ENCODE measurements at regions not wholly inside any gene's neighbourhood (a gene's known extent, or its start where the extent isn't known, plus 50 kb on each side); places are given as distances from the start of the nearest gene placed in this dataset.
"Not testable (repeated sequence)": the region's sequence is repeated elsewhere in the genome, so short reads cannot be mapped to it uniquely, and the experiment has no call there.

- no peak for DNase-seq (ENCODE audit: low read depth in 2 of 2)
Observed at GRCh38 chr5:56298336-56299090, 65.4 kb upstream of the ANKRD55 start.

DNA sequence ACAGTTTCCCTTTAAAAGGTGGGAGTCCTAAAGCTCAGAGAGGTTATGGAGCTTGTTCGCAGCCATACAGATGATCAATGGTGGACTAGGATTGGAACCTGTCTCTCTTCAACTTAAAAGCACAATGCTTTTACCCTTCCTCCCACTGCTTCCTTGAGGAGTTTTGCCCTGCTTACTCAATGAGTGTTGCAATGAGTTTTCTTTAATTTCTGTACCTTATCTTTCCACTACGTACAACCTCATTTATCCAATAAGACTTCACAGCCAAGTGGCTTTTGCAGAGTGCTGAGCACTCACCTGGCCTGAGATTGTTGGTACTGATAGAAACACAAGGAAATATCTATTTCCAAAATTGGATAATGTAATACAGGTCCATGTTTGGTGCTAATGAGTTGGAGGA, 64.7 kb upstream of the ANKRD55 start:
- no peak for DNase-seq (ENCODE audit: low read depth in 2 of 2)

GRCh38 chr5:56295311-56295710, 62.2 kb upstream of the ANKRD55 start:
- not testable (repeated sequence) for DNase-seq (ENCODE audit: low read depth in 2 of 2)

GRCh38 chr5:56294354-56294753, 61.2 kb upstream of the ANKRD55 start:
- DNase-seq (ENCODE audit: low read depth in 2 of 2) = no peak

- DNase-seq (ENCODE audit: low read depth in 2 of 2) = not testable (repeated sequence)
Observed at GRCh38 chr5:56292874-56293273, 59.7 kb upstream of the ANKRD55 start.

GRCh38 chr5:56291661-56292374, 58.7 kb upstream of the ANKRD55 start:
- no peak for DNase-seq (ENCODE audit: low read depth in 2 of 2)

GRCh38 chr5:56291079-56291643, 58.0 kb upstream of the ANKRD55 start:
- no peak for DNase-seq (ENCODE audit: low read depth in 2 of 2)

DNA sequence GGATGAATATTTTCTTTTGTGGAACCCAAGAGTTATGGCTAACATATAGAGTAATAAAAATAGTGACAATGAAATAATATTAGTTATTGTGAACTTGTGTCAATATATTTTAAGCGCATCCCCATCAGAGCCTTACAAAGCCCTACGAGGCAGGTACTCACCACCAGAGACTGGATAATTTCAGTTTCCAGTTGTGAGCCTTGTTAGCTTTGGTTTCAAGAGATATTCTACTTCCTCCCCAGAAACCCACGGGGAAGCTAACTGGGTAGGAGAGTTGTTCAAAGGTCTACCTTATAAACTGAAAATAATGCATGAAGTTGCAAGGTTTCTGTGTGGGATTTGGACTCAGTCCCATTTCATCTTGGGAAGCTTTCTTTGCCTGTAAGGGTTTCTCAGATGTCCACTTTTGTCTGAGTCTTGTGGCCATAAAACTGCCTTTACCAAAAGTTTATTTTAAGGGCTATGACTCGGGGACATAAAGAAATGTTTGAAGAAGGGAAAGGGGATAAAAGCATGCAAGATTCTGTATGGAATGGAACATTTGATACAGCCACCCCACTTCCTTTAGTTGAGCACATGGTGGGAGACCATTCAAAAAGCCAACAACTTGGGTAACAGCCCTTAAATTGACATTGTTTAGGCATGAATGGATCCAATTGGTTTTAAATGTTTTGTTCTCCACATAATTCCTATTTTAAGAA, 57.4 kb upstream of the ANKRD55 start:
- no peak for DNase-seq (ENCODE audit: low read depth in 2 of 2)

DNA sequence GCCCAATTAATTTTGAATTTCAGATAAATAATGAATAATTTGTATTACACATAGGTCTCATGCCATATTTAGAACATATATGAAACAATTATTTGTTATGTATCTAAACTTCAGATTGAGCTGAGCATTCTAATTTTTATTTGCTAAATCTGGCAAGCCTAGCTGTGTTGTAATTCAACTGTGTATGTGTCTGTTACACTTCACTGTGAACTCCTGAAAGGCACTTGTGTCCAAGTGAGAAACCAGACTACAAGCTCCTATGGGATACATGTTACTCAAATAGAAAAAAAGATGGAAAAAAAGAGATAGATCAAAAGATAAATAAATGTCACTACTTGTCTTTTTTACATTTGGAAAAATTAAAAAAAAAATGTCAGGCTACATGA, 56.5 kb upstream of the ANKRD55 start:
- DNase-seq (ENCODE audit: low read depth in 2 of 2) = no peak

GRCh38 chr5:56288873-56289601, 55.9 kb upstream of the ANKRD55 start:
- DNase-seq (ENCODE audit: low read depth in 2 of 2) = no peak

DNA sequence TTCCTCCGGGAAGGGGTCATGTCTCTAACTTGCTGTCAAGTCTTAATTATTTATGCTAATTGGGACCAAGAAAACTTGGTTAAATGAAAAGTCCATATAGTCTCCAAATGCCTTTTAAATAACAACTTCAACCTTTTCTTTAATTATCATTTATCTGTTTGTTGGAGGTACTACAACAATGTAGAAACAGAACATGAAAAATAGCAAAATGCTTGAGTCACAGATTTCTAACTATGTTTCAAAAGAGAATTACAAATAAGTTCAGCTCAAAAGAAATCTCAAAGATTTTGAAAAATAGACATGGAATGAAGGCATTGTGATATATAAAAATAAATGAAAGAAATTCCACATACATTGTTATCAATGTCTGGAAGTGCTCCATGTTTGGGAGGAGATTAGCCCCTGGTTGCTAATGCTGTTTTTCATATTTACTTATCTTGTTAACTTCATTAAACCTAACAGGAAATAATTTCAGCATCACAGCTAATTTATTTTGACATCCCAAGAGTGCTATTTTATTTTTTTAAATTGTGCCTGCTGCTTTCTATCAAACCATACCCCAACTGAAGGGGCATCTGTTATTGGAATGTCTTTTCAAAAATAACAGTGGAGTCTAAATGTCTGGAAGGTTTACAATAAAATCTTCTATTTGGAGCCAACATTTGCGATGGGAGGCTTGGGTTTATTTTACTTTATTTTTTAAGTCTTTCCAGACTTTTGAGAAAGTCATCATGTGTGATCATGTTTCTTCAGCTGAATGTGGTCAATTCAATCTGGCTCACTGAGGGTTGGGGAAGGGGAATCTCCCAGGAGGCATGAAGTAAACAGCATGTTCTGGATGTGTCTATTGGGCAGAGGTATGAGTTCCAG, 53.1 kb upstream of the ANKRD55 start:
- no peak for DNase-seq (ENCODE audit: low read depth in 2 of 2)

DNA sequence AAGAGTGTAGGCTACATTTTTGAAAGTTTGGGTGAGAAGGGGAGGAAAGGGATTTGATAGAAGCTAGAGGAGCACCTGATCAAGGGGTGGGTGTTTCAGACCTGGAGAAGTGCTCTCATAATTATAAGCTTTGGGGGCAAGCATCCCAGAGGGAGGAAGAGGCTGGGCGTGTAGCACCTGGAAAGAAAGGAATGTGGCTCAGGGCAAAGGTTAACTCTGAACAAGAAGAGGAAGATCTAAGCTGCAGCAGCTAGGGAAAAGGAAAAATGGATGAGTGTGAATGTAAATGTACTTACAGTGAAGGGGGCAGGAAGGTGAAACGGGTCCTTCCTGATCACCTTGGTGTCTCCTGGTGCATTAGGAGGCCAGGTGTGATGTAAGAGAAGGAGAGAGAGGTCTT, 49.8 kb upstream of the ANKRD55 start:
- DNase-seq (ENCODE audit: low read depth in 2 of 2) = no peak
